ENCODE measurements at regions not wholly inside any gene's neighbourhood (a gene's known extent, or its start where the extent isn't known, plus 50 kb on each side); places are given as distances from the start of the nearest gene placed in this dataset.
"Not testable (repeated sequence)": the region's sequence is repeated elsewhere in the genome, so short reads cannot be mapped to it uniquely, and the experiment has no call there.

GRCh38 chr6:144690133-144690532, 405.0 kb downstream of the UTRN start:
- H3K36me3 Mint-ChIP-seq = peaks cover 47% of the 10 kb centered on the region
- no peak overlapping the region for H3K27ac Mint-ChIP-seq

GRCh38 chr6:144690666-144691065, 405.5 kb downstream of the UTRN start:
- Mint-ChIP-seq H3K27me3 (no peaks in the 10 kb centered on the region), H3K27ac (no peak overlapping the region), H3K36me3 (peaks cover 42% of the 10 kb centered on the region), H3K4me3 (no peak overlapping the region), H3K4me1 (ENCODE audit: low read depth) (peaks cover 10% of the 10 kb centered on the region), H3K9me3 (peaks cover 38% of the 10 kb centered on the region)
- CTCF ChIA-PET = no interaction called here
- intact Hi-C loops (cut with micrococcal nuclease) = no loop called here
- no peak for DNase-seq
- POLR2A ChIA-PET = no interaction called here

More at GRCh38 chr6:144690133-144690532, 405.0 kb downstream of the UTRN start:
- no peaks in the 10 kb centered on the region for H3K27me3 Mint-ChIP-seq
- peaks cover 43% of the 10 kb centered on the region for H3K9me3 Mint-ChIP-seq
- intact Hi-C loops (cut with micrococcal nuclease) = no loop called here
- H3K4me1 Mint-ChIP-seq (ENCODE audit: low read depth) = peaks cover 10% of the 10 kb centered on the region
- CTCF ChIA-PET = no interaction called here
- DNase-seq = no peak
- POLR2A ChIA-PET = no interaction called here
- no peak overlapping the region for H3K4me3 Mint-ChIP-seq

GRCh38 chr6:144692050-144692449, 406.9 kb downstream of the UTRN start:
- H3K27ac Mint-ChIP-seq; CTCF ChIA-PET; intact Hi-C loops (cut with micrococcal nuclease); DNase-seq; POLR2A ChIA-PET; H3K27me3 Mint-ChIP-seq; H3K4me3 Mint-ChIP-seq: not testable (repeated sequence)
- peaks cover 25% of the 10 kb centered on the region for H3K9me3 Mint-ChIP-seq
- peaks cover 31% of the 10 kb centered on the region for H3K36me3 Mint-ChIP-seq
- H3K4me1 Mint-ChIP-seq (ENCODE audit: low read depth) = peaks cover 13% of the 10 kb centered on the region

GRCh38 chr6:144695858-144696533, 410.9 kb downstream of the UTRN start:
- peaks cover 13% of the 10 kb centered on the region for H3K36me3 Mint-ChIP-seq
- no peaks in the 10 kb centered on the region for H3K27me3 Mint-ChIP-seq
- ChIA-PET CTCF (no interaction called here), POLR2A (no interaction called here)
- peaks cover 19% of the 10 kb centered on the region for H3K4me1 Mint-ChIP-seq (ENCODE audit: low read depth)
- no peak for DNase-seq
- H3K4me3 Mint-ChIP-seq = no peak overlapping the region
- intact Hi-C loops (cut with micrococcal nuclease) = no loop called here
- peaks cover 8% of the 10 kb centered on the region for H3K9me3 Mint-ChIP-seq
- no peak overlapping the region for H3K27ac Mint-ChIP-seq

- Mint-ChIP-seq H3K9me3 (peaks cover 4% of the 10 kb centered on the region), H3K36me3 (peaks cover 12% of the 10 kb centered on the region), H3K4me3 (no peak overlapping the region), H3K27ac (no peak overlapping the region), H3K4me1 (ENCODE audit: low read depth) (peaks cover 19% of the 10 kb centered on the region), H3K27me3 (no peaks in the 10 kb centered on the region)
- CTCF ChIA-PET = no interaction called here
- no peak for DNase-seq
- POLR2A ChIA-PET = no interaction called here
- intact Hi-C loops (cut with micrococcal nuclease) = no loop called here
These were observed 411.7 kb downstream of the UTRN start for GRCh38 chr6:144696610-144697368.

- peaks cover 19% of the 10 kb centered on the region for H3K4me1 Mint-ChIP-seq (ENCODE audit: low read depth)
- POLR2A ChIA-PET = no interaction called here
These were observed 412.2 kb downstream of the UTRN start for GRCh38 chr6:144697369-144697760.

GRCh38 chr6:144697801-144698200, 412.7 kb downstream of the UTRN start:
- Mint-ChIP-seq H3K9me3 (no peaks in the 10 kb centered on the region), H3K27ac (no peak overlapping the region), H3K4me1 (ENCODE audit: low read depth) (peaks cover 19% of the 10 kb centered on the region), H3K4me3 (no peak overlapping the region), H3K27me3 (no peaks in the 10 kb centered on the region), H3K36me3 (peaks cover 6% of the 10 kb centered on the region)
- ChIA-PET POLR2A (no interaction called here), CTCF (no interaction called here)
- intact Hi-C loops (cut with micrococcal nuclease) = no loop called here
- DNase-seq = no peak

More at GRCh38 chr6:144697369-144697760, 412.2 kb downstream of the UTRN start:
- DNase-seq = no peak
- Mint-ChIP-seq H3K9me3 (no peaks in the 10 kb centered on the region), H3K4me3 (no peak overlapping the region), H3K36me3 (peaks cover 6% of the 10 kb centered on the region), H3K27me3 (no peaks in the 10 kb centered on the region), H3K27ac (no peak overlapping the region)
- intact Hi-C loops (cut with micrococcal nuclease) = no loop called here
- CTCF ChIA-PET = no interaction called here

- H3K4me3 Mint-ChIP-seq = no peak overlapping the region
- POLR2A ChIA-PET = no interaction called here
- no peaks in the 10 kb centered on the region for H3K4me1 Mint-ChIP-seq (ENCODE audit: low read depth)
- DNase-seq = no peak
- no peak overlapping the region for H3K27ac Mint-ChIP-seq
- CTCF ChIA-PET = no interaction called here
- H3K9me3 Mint-ChIP-seq = no peaks in the 10 kb centered on the region
- intact Hi-C loops (cut with micrococcal nuclease) = no loop called here
- H3K36me3 Mint-ChIP-seq = peaks cover 6% of the 10 kb centered on the region
- no peaks in the 10 kb centered on the region for H3K27me3 Mint-ChIP-seq
These were observed 417.6 kb downstream of the UTRN start for GRCh38 chr6:144702781-144703180.

- Mint-ChIP-seq H3K27ac (no peak overlapping the region), H3K4me1 (ENCODE audit: low read depth) (peaks cover 2% of the 10 kb centered on the region), H3K27me3 (no peaks in the 10 kb centered on the region), H3K4me3 (no peak overlapping the region), H3K9me3 (no peaks in the 10 kb centered on the region), H3K36me3 (peaks cover 6% of the 10 kb centered on the region)
- CTCF ChIA-PET = no interaction called here
- intact Hi-C loops (cut with micrococcal nuclease) = no loop called here
- POLR2A ChIA-PET = no interaction called here
- DNase-seq = no peak
These were observed 425.1 kb downstream of the UTRN start for GRCh38 chr6:144710207-144710606.

- Mint-ChIP-seq H3K36me3 (peaks cover 6% of the 10 kb centered on the region), H3K4me3 (no peak overlapping the region), H3K27ac (no peak overlapping the region), H3K4me1 (ENCODE audit: low read depth) (peaks cover 6% of the 10 kb centered on the region), H3K9me3 (no peaks in the 10 kb centered on the region), H3K27me3 (no peaks in the 10 kb centered on the region)
- POLR2A ChIA-PET = no interaction called here
- DNase-seq = no peak
- intact Hi-C loops (cut with micrococcal nuclease) = no loop called here
- CTCF ChIA-PET = interaction anchor here (1.2 kb wide), 1 partner anchor 126 kb away, joined by 4 read pairs; no protein-coding TSS in a partner anchor
These were observed 426.5 kb downstream of the UTRN start for GRCh38 chr6:144711661-144712060.

- Mint-ChIP-seq H3K27me3 (no peaks in the 10 kb centered on the region), H3K9me3 (no peaks in the 10 kb centered on the region), H3K4me3 (no peak overlapping the region), H3K4me1 (ENCODE audit: low read depth) (peaks cover 6% of the 10 kb centered on the region), H3K36me3 (peaks cover 6% of the 10 kb centered on the region), H3K27ac (no peak overlapping the region)
- no peak for DNase-seq
- CTCF ChIA-PET = no interaction called here
- intact Hi-C loops (cut with micrococcal nuclease) = no loop called here
- POLR2A ChIA-PET = no interaction called here
These were observed 427.4 kb downstream of the UTRN start for GRCh38 chr6:144712541-144712940.

GRCh38 chr6:144714021-144714712, 429.0 kb downstream of the UTRN start:
- CTCF ChIA-PET = no interaction called here
- intact Hi-C loops (cut with micrococcal nuclease) = no loop called here
- POLR2A ChIA-PET = no interaction called here
- Mint-ChIP-seq H3K36me3 (no peaks in the 10 kb centered on the region), H3K27ac (no peak overlapping the region), H3K4me1 (ENCODE audit: low read depth) (peaks cover 6% of the 10 kb centered on the region), H3K27me3 (no peaks in the 10 kb centered on the region), H3K4me3 (no peak overlapping the region), H3K9me3 (no peaks in the 10 kb centered on the region)
- DNase-seq = no peak

All from activated CD4-positive, alpha-beta memory T cell treated with anti-CD3 and anti-CD28 coated beads for 36 hours (primary cell).